Esophagus squamous epithelium (tissue), 4 donors: ENCODE measurements at regions not wholly inside any gene's neighbourhood (a gene's known extent, or its start where the extent isn't known, plus 50 kb on each side); places are given as distances from the start of the nearest gene placed in this dataset.

ENCODE experiments used
- POLR2A ChIP-seq, 4 donors: fragments of 450-650 bp; IDR thresholded peaks; one replicate each; pipeline ENCODE4 v1.6.1; 2017; ENCODE audit warnings: antibody characterized with exemption in 4 of 4, mild to moderate bottlenecking in 4 of 4, moderate library complexity in 3 of 4
- TF ChIP-seq, protein P1 (sequence below), 6 experiments: fragments of 450-650 bp in 4 of 6; fragments of 200-600 bp in 2 of 6; sonication (generic) in 2 of 6; IDR thresholded peaks; one replicate each; pipeline ENCODE4 v1.5.1; 2016 to 2019; ENCODE audit warnings: antibody characterized with exemption in 6 of 6, mild to moderate bottlenecking in 4 of 6, moderate library complexity in 4 of 6

DNA sequence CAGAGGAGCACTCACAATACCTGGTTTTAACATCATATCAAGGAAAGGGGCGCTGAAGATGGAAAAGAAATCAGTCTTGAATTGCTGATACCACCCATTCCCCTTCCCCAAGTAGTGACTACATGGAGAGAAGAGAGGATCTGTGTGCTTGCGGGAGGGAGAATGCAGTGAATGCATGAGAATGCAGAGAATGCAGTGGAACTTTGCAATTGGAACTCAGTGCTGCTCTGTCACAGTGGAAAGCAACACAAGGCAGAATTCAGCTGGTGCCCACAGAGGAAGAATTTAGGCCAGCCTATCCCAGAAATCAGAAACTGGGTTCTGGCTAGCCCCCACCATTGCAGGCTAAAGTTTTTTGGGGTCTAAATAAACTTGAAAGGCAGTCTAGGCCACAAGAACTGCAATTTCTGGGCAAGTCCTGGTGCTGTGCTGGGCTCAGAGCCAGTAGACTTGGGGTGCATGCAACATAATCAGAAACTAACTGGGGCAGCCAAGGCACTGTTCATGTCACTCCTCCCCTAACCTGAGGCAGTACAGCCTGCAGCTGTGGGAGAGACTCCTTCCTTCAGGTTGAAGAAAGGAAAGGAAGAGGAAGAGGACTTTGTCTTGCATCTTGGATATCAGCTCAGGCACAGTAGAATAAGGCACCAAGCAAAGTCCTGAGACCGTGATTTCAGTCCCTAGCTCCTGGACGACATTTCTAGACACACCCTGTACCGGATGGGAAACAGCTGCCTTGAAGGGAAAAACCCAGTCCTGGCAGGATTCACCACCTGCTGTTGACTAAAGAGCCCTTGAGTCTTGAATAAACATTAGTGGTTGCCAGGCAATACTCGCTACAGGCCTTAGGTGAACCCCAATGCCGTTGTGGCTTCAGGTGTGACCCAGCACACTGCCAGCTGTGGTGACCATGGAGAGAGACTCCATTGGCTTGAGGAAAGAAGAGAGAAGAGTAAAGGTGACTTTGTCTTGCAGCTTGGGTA, 329.3 kb downstream of the TBL1XR1 start:
- TF ChIP-seq, protein P1, sequence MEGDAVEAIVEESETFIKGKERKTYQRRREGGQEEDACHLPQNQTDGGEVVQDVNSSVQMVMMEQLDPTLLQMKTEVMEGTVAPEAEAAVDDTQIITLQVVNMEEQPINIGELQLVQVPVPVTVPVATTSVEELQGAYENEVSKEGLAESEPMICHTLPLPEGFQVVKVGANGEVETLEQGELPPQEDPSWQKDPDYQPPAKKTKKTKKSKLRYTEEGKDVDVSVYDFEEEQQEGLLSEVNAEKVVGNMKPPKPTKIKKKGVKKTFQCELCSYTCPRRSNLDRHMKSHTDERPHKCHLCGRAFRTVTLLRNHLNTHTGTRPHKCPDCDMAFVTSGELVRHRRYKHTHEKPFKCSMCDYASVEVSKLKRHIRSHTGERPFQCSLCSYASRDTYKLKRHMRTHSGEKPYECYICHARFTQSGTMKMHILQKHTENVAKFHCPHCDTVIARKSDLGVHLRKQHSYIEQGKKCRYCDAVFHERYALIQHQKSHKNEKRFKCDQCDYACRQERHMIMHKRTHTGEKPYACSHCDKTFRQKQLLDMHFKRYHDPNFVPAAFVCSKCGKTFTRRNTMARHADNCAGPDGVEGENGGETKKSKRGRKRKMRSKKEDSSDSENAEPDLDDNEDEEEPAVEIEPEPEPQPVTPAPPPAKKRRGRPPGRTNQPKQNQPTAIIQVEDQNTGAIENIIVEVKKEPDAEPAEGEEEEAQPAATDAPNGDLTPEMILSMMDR (IDR thresholded peaks at IDR 0.05) = no peak
- TF ChIP-seq POLR2A (IDR thresholded peaks at IDR 0.05) = no peak
